HepG2 (cell line): ENCODE measurements at regions not wholly inside any gene's neighbourhood (a gene's known extent, or its start where the extent isn't known, plus 50 kb on each side); places are given as distances from the start of the nearest gene placed in this dataset.

ENCODE experiments used
- AGO2 ChIP-seq: fragments of 200-400 bp; formaldehyde crosslinking; optimal IDR thresholded peaks from 2 replicates; pipeline ENCODE3; 2017; ENCODE audit warnings: mild to moderate bottlenecking, low read depth, low read length, moderate library complexity
- ATF1 ChIP-seq: IDR thresholded peaks from 2 replicates; pipeline ENCODE4 v1.6.1; 2016; ENCODE audit warnings: mild to moderate bottlenecking, control low read depth
- BHLHE40 ChIP-seq: IDR thresholded peaks from 2 replicates; pipeline ENCODE4 v1.6.1; 2011; ENCODE audit warnings: low read length, improper control_type of control experiment
- JUN ChIP-seq: sonication (generic); formaldehyde crosslinking; IDR thresholded peaks from 2 replicates; pipeline ENCODE4 v1.4.0; 2020; ENCODE audit warnings: mild to moderate bottlenecking, missing genetic modification reagents
- KAT2B ChIP-seq: fragments of 150-350 bp; IDR thresholded peaks from 2 replicates; pipeline ENCODE4 v1.6.1; 2014; ENCODE audit warnings: low read depth, low read length, borderline replicate concordance
- MAX ChIP-seq: IDR thresholded peaks from 2 replicates; pipeline ENCODE4 v1.6.1; 2012; ENCODE audit warnings: inconsistent platforms
- NFE2 ChIP-seq: sonication (generic); formaldehyde crosslinking; IDR thresholded peaks from 2 replicates; pipeline ENCODE4 v1.4.0; 2020; ENCODE audit warnings: missing genetic modification reagents
- SOX6 ChIP-seq, 2 experiments: fragments of 450-650 bp in 1 of 2; sonication (generic) in 1 of 2; formaldehyde crosslinking in 1 of 2; IDR thresholded peaks; 2 replicates each; pipeline versions ENCODE4 v1.4.0 to v1.6.1; 2017 to 2020; ENCODE audit warnings: antibody characterized with exemption in 1 of 2, mild to moderate bottlenecking in 1 of 2, missing genetic modification reagents in 1 of 2
- THYN1 ChIP-seq: sonication (generic); formaldehyde crosslinking; IDR thresholded peaks from 2 replicates; pipeline ENCODE4 v1.8.1; 2023; ENCODE audit warnings: low read depth, mild to moderate bottlenecking, moderate library complexity, missing genetic modification reagents, borderline replicate concordance
- ZNF143 ChIP-seq: sonication (generic); formaldehyde crosslinking; IDR thresholded peaks from 2 replicates; pipeline ENCODE4 v1.4.0; 2020; ENCODE audit warnings: missing genetic modification reagents
- ZNF274 ChIP-seq: sonication (generic); formaldehyde crosslinking; IDR thresholded peaks from 2 replicates; pipeline ENCODE4 v1.5.1; 2020; ENCODE audit warnings: mild to moderate bottlenecking, missing genetic modification reagents
- ZNF556 ChIP-seq: sonication (generic); formaldehyde crosslinking; IDR thresholded peaks from 2 replicates; pipeline ENCODE4 v1.4.0; 2020; ENCODE audit warnings: mild to moderate bottlenecking, missing genetic modification reagents, borderline replicate concordance
- TF ChIP-seq, protein P1 (sequence below): sonication (generic); formaldehyde crosslinking; IDR thresholded peaks from 2 replicates; pipeline ENCODE4 v1.5.0; 2020; ENCODE audit warnings: mild to moderate bottlenecking, missing genetic modification reagents, moderate library complexity
- TF ChIP-seq, protein P2 (sequence below): sonication (generic); formaldehyde crosslinking; IDR thresholded peaks from 2 replicates; pipeline ENCODE4 v1.4.0; 2020; ENCODE audit warnings: missing genetic modification reagents

DNA sequence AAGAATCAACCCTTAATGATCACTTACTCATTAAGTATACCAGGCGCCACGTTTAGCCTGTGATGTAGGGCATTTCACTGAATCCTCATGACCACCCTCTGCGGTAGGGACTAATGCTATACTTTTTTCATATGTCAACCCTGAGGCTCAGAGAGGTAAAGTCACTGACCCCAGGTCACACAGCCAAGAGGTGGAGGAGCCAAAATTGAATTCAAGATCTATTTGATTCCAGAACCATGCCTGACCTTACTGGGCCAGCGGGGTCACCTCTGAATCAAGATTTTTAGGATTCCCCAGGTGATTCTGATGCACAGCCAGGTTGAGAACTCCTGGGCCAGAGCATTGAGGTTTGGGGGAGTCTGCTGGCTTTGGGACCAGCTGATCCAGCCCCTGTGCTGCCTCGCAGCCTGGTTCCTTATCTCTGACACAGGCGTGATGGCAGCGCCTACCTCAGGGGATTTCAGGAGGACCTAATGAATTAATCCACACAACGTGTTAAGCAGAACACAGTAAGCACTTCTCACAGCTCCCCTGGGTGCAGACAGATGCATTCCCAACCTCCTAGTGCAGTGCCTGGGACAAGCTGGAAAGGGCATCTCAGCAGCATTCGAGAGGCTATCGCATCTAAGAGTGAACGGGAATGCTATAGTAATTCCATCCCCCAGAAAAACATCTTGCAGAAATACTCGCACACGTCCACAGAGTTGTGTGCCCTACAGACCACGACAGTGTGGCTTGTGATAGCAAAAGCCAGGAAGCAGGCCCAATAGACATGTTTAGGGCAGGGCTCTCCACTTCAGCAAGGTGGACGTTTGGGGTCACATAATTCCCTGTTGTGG, 101.4 kb upstream of the PTPN1 start:
- TF ChIP-seq BHLHE40 (no peak), ATF1 (CRISPR knock-in tag) (no peak), ZNF274 (CRISPR knock-in tag) (0 out of 2 replicates have a peak, but pooled peaks have one; percentile 54), MAX (no peak; the same call in 1 of the 2 replicates), AGO2 (no peak), THYN1 (CRISPR knock-in tag) (no peak), JUN (CRISPR knock-in tag) (no peak), ZNF143 (CRISPR knock-in tag) (no peak), SOX6 (IDR thresholded peaks at IDR 0.05) (no peak), SOX6 (CRISPR knock-in tag; IDR thresholded peaks at IDR 0.05) (no peak; the same call in 1 of the 2 replicates), ZNF556 (CRISPR knock-in tag) (no peak), NFE2 (CRISPR knock-in tag) (no peak), KAT2B (no peak)
- TF ChIP-seq, protein P1, sequence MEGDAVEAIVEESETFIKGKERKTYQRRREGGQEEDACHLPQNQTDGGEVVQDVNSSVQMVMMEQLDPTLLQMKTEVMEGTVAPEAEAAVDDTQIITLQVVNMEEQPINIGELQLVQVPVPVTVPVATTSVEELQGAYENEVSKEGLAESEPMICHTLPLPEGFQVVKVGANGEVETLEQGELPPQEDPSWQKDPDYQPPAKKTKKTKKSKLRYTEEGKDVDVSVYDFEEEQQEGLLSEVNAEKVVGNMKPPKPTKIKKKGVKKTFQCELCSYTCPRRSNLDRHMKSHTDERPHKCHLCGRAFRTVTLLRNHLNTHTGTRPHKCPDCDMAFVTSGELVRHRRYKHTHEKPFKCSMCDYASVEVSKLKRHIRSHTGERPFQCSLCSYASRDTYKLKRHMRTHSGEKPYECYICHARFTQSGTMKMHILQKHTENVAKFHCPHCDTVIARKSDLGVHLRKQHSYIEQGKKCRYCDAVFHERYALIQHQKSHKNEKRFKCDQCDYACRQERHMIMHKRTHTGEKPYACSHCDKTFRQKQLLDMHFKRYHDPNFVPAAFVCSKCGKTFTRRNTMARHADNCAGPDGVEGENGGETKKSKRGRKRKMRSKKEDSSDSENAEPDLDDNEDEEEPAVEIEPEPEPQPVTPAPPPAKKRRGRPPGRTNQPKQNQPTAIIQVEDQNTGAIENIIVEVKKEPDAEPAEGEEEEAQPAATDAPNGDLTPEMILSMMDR (CRISPR knock-in tag) = no peak
- TF ChIP-seq, protein P2, sequence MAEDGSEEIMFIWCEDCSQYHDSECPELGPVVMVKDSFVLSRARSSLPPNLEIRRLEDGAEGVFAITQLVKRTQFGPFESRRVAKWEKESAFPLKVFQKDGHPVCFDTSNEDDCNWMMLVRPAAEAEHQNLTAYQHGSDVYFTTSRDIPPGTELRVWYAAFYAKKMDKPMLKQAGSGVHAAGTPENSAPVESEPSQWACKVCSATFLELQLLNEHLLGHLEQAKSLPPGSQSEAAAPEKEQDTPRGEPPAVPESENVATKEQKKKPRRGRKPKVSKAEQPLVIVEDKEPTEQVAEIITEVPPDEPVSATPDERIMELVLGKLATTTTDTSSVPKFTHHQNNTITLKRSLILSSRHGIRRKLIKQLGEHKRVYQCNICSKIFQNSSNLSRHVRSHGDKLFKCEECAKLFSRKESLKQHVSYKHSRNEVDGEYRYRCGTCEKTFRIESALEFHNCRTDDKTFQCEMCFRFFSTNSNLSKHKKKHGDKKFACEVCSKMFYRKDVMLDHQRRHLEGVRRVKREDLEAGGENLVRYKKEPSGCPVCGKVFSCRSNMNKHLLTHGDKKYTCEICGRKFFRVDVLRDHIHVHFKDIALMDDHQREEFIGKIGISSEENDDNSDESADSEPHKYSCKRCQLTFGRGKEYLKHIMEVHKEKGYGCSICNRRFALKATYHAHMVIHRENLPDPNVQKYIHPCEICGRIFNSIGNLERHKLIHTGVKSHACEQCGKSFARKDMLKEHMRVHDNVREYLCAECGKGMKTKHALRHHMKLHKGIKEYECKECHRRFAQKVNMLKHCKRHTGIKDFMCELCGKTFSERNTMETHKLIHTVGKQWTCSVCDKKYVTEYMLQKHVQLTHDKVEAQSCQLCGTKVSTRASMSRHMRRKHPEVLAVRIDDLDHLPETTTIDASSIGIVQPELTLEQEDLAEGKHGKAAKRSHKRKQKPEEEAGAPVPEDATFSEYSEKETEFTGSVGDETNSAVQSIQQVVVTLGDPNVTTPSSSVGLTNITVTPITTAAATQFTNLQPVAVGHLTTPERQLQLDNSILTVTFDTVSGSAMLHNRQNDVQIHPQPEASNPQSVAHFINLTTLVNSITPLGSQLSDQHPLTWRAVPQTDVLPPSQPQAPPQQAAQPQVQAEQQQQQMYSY (CRISPR knock-in tag) = no peak
